HG03520 (cell line): ENCODE measurements at regions not wholly inside any gene's neighbourhood (a gene's known extent, or its start where the extent isn't known, plus 50 kb on each side); places are given as distances from the start of the nearest gene placed in this dataset.

ENCODE experiments used
- ATAC-seq: cut with Tn5 transposase; IDR thresholded peaks from one replicate; pipeline ENCODE4 v1.9.1; 2021; ENCODE audit warnings: mild to moderate bottlenecking, moderate library complexity; ENCODE audit not compliant: unreplicated experiment

GRCh38 chr7:118298771-118299170 lies 74.3 kb downstream of the ANKRD7 start:
- ATAC-seq: no peak

- no peak for ATAC-seq
Observed at GRCh38 chr7:118300177-118300576, 75.7 kb downstream of the ANKRD7 start.

- ATAC-seq: no peak
Observed at GRCh38 chr7:118304100-118304499, 79.6 kb downstream of the ANKRD7 start.

- ATAC-seq: no peak
Observed at GRCh38 chr7:118305671-118306070, 81.2 kb downstream of the ANKRD7 start.

- ATAC-seq: no peak
Observed at GRCh38 chr7:118306771-118307170, 82.3 kb downstream of the ANKRD7 start.

GRCh38 chr7:118311121-118311836 lies 86.8 kb downstream of the ANKRD7 start:
- peak; percentile 84 for ATAC-seq

GRCh38 chr7:118312051-118312450 lies 87.5 kb downstream of the ANKRD7 start:
- ATAC-seq: peak; percentile 26

- ATAC-seq: peak; percentile 62
Observed at GRCh38 chr7:118312966-118313365, 88.5 kb downstream of the ANKRD7 start.

- ATAC-seq: no peak
Observed at GRCh38 chr7:118324790-118325449, 100.4 kb downstream of the ANKRD7 start.

GRCh38 chr7:118325450-118325808 lies 100.9 kb downstream of the ANKRD7 start:
- ATAC-seq: no peak

GRCh38 chr7:118327174-118327573 lies 102.7 kb downstream of the ANKRD7 start:
- ATAC-seq: no peak

- ATAC-seq: no peak
Observed at GRCh38 chr7:118328505-118329211, 104.2 kb downstream of the ANKRD7 start.

- ATAC-seq: no peak
Observed at GRCh38 chr7:118330388-118330787, 105.9 kb downstream of the ANKRD7 start.

- no peak for ATAC-seq
Observed at GRCh38 chr7:118346748-118347147, 122.2 kb downstream of the ANKRD7 start.

GRCh38 chr7:118349604-118350003 lies 125.1 kb downstream of the ANKRD7 start:
- ATAC-seq: no peak

GRCh38 chr7:118350260-118350659 lies 125.8 kb downstream of the ANKRD7 start:
- ATAC-seq: no peak

GRCh38 chr7:118352867-118353453 lies 128.5 kb downstream of the ANKRD7 start:
- ATAC-seq: no peak

GRCh38 chr7:118366363-118366762 lies 141.9 kb downstream of the ANKRD7 start:
- no peak for ATAC-seq

- no peak for ATAC-seq
Observed at GRCh38 chr7:118368958-118369357, 144.5 kb downstream of the ANKRD7 start.

- no peak for ATAC-seq
Observed at GRCh38 chr7:118369987-118370386, 145.5 kb downstream of the ANKRD7 start.

- ATAC-seq: no peak
Observed at GRCh38 chr7:118372530-118372929, 148.0 kb downstream of the ANKRD7 start.

GRCh38 chr7:118389629-118390028 lies 165.1 kb downstream of the ANKRD7 start:
- ATAC-seq: no peak
